ENCODE measurements at regions not wholly inside any gene's neighbourhood (a gene's known extent, or its start where the extent isn't known, plus 50 kb on each side); places are given as distances from the start of the nearest gene placed in this dataset.

GRCh38 chr1:57674801-57675200, 250.9 kb upstream of the DAB1 start:
- TF ChIP-seq RARB (CRISPR knock-in tag; IDR thresholded peaks at IDR 0.05) (no peak), PATZ1 (CRISPR knock-in tag; IDR thresholded peaks at IDR 0.05; ENCODE audit: borderline replicate concordance) (no peak)
